Caco-2 (cell line): ENCODE measurements at regions not wholly inside any gene's neighbourhood (a gene's known extent, or its start where the extent isn't known, plus 50 kb on each side); places are given as distances from the start of the nearest gene placed in this dataset.

Experiments
- BruUV-seq: library from RNA; stranded (reverse); fragments of 400-500 nt; replicated peaks from 2 replicates; lab custom pipeline; 2021; lab: Mats Ljungman, UMichigan
- CTCF ChIA-PET: fragments of 300-600 bp; sonication (Branson Sonifier 250); formaldehyde crosslinking; loops from one replicate; lab custom pipeline; 2022; ENCODE audit warnings: antibody characterized with exemption; lab: Charles Lee
- POLR2A ChIA-PET: fragments of 300-600 bp; sonication (Branson Sonifier 250); formaldehyde crosslinking; loops from one replicate; lab custom pipeline; 2022; ENCODE audit warnings: antibody characterized with exemption; lab: Charles Lee
- DNase-seq, 2 experiments: peaks; one replicate each; pipeline versions ENCODE4 v3.0.0 to v3.0.0-alpha.2; 2020 to 2022
- H3K27me3 ChIP-seq: replicated peaks from 2 replicates; pipeline ENCODE4 v1.6.0; 2011; ENCODE audit warnings: low read length; ENCODE audit not compliant: control insufficient read depth, insufficient read depth
- H3K36me3 ChIP-seq: 2 replicates; pipeline ENCODE4 v1.5.1; 2011; ENCODE audit warnings: low read length; ENCODE audit not compliant: control insufficient read depth, insufficient read depth
- H3K4me1 ChIP-seq: fragments of 250-450 bp; sonication (Bioruptor Pico); 2 replicates; pipeline ENCODE4 v1.5.1; 2020; ENCODE audit warnings: mild to moderate bottlenecking
- H3K4me3 ChIP-seq: 2 replicates; pipeline ENCODE4 v1.5.1; 2011; ENCODE audit warnings: low read depth, mild to moderate bottlenecking, control low read depth, low read length
- H3K9me3 ChIP-seq: fragments of 250-450 bp; sonication (Bioruptor Pico); 2 replicates; pipeline ENCODE4 v1.5.1; 2020; ENCODE audit warnings: mild to moderate bottlenecking, moderate library complexity
- H3K27ac Mint-ChIP-seq: one replicate; pipeline ENCODE4 v1.8.0; 2022; ENCODE audit warnings: mixed read lengths; ENCODE audit not compliant: unreplicated experiment
- H3K27me3 Mint-ChIP-seq: one replicate; pipeline ENCODE4 v1.8.0; 2022; ENCODE audit warnings: mixed read lengths; ENCODE audit not compliant: insufficient read depth, unreplicated experiment
- H3K36me3 Mint-ChIP-seq: one replicate; pipeline ENCODE4 v1.8.0; 2022; ENCODE audit warnings: mild to moderate bottlenecking, mixed read lengths; ENCODE audit not compliant: insufficient read depth, unreplicated experiment
- H3K4me1 Mint-ChIP-seq: one replicate; pipeline ENCODE4 v1.8.0; 2022; ENCODE audit warnings: low read depth, mixed read lengths; ENCODE audit not compliant: unreplicated experiment
- H3K4me3 Mint-ChIP-seq: one replicate; pipeline ENCODE4 v1.8.0; 2022; ENCODE audit warnings: mild to moderate bottlenecking, moderate library complexity, mixed read lengths; ENCODE audit not compliant: unreplicated experiment
- H3K9me3 Mint-ChIP-seq: one replicate; pipeline ENCODE4 v1.8.0; 2022; ENCODE audit warnings: mixed read lengths; ENCODE audit not compliant: unreplicated experiment
- intact Hi-C: fragments of 100-400 bp; cut with micrococcal nuclease; formaldehyde crosslinking; loops from one replicate; pipeline ENCODE4 v1.10.0; 2022; ENCODE audit not compliant: unreplicated experiment
- TF ChIP-seq, protein P1 (sequence below), 2 experiments: fragments of 200-600 bp in 1 of 2; IDR thresholded peaks; 1 replicate in 1 of 2; 2 replicates in 1 of 2; pipeline versions ENCODE4 v1.5.1 to v1.8.0; 2011 to 2022; ENCODE audit warnings: antibody characterized with exemption in 1 of 2, control low read depth in 1 of 2, inconsistent platforms in 1 of 2, low read depth in 1 of 2, low read length in 1 of 2, mild to moderate bottlenecking in 1 of 2, moderate library complexity in 1 of 2; ENCODE audit not compliant: insufficient read depth in 1 of 2, severe bottlenecking in 1 of 2, unreplicated experiment in 1 of 2

DNA sequence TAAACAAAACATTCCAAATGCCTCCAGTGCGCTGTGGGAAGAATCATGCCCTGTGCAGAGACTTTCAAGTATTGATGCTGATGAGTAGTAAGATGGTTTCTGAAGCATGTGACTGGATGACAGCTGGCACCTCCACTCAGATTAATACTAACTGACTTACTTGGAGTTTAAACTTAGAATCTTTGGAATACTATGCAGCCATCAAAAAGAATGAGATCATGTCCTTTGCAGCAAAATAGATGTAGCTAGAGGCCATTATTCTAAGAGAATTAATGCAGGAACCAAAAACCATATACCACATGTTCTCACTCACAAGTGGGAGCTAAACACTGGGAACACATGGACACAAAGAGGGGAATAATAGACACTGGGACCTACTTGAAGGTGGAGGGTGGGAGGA is 73.8 kb upstream of the CHCHD3 start:
- no peaks in the 10 kb centered on the region for H3K36me3 Mint-ChIP-seq
- no peak overlapping the region for H3K27ac Mint-ChIP-seq
- Histone ChIP-seq H3K4me1 (no peaks in the 10 kb centered on the region), H3K4me3 (no peak overlapping the region), H3K27me3 (no peaks in the 10 kb centered on the region), H3K36me3 (no peaks in the 10 kb centered on the region), H3K9me3 (no peaks in the 10 kb centered on the region)
- ChIA-PET POLR2A (no interaction called here), CTCF (no interaction called here)
- peaks cover 5% of the 10 kb centered on the region for H3K27me3 Mint-ChIP-seq
- no peaks in the 10 kb centered on the region for H3K9me3 Mint-ChIP-seq
- TF ChIP-seq, protein P1, sequence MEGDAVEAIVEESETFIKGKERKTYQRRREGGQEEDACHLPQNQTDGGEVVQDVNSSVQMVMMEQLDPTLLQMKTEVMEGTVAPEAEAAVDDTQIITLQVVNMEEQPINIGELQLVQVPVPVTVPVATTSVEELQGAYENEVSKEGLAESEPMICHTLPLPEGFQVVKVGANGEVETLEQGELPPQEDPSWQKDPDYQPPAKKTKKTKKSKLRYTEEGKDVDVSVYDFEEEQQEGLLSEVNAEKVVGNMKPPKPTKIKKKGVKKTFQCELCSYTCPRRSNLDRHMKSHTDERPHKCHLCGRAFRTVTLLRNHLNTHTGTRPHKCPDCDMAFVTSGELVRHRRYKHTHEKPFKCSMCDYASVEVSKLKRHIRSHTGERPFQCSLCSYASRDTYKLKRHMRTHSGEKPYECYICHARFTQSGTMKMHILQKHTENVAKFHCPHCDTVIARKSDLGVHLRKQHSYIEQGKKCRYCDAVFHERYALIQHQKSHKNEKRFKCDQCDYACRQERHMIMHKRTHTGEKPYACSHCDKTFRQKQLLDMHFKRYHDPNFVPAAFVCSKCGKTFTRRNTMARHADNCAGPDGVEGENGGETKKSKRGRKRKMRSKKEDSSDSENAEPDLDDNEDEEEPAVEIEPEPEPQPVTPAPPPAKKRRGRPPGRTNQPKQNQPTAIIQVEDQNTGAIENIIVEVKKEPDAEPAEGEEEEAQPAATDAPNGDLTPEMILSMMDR (IDR thresholded peaks at IDR 0.05; ENCODE audit: insufficient read depth in 1 of 2, low read depth in 1 of 2, low read length in 1 of 2, severe bottlenecking in 1 of 2, unreplicated experiment in 1 of 2), result no peak
- BruUV-seq, result no TSS peak
- no peak for DNase-seq
- no peak overlapping the region for H3K4me3 Mint-ChIP-seq
- H3K4me1 Mint-ChIP-seq, result no peaks in the 10 kb centered on the region
- intact Hi-C loops, result no loop called here

DNA sequence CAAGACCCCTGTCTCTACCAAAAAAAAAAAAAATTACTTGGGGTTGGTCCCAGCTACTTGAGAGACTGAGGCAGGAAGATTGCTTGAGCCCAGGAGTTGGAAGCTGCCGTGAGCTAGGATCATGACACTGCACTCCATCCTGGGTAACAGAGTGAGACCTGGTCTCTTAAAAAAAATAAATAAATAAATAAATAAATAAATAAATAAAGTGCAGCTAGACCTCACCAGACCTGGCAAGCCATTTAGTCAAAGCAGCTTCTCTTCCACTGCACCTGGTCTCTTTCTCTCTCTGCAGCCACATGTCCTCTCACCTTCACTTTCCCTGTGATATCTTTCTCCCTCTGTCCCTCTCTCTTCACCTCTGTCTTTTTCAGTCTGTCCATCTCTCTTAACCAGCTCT is 75.2 kb upstream of the CHCHD3 start:
- intact Hi-C loops, result no loop called here
- H3K4me1 ChIP-seq, result no peaks in the 10 kb centered on the region
- ChIA-PET POLR2A (no interaction called here), CTCF (no interaction called here)
- no peaks in the 10 kb centered on the region for H3K36me3 ChIP-seq
- BruUV-seq, result no TSS peak
- no peaks in the 10 kb centered on the region for H3K9me3 Mint-ChIP-seq
- no peak overlapping the region for H3K4me3 ChIP-seq
- no peak overlapping the region for H3K27ac Mint-ChIP-seq
- H3K9me3 ChIP-seq, result no peaks in the 10 kb centered on the region
- no peaks in the 10 kb centered on the region for H3K27me3 ChIP-seq
- peaks cover 5% of the 10 kb centered on the region for H3K27me3 Mint-ChIP-seq
- DNase-seq, result no peak
- H3K36me3 Mint-ChIP-seq, result no peaks in the 10 kb centered on the region
- TF ChIP-seq, protein P1 (IDR thresholded peaks at IDR 0.05; ENCODE audit: insufficient read depth in 1 of 2, low read depth in 1 of 2, low read length in 1 of 2, severe bottlenecking in 1 of 2, unreplicated experiment in 1 of 2), result no peak
- H3K4me3 Mint-ChIP-seq, result no peak overlapping the region
- no peaks in the 10 kb centered on the region for H3K4me1 Mint-ChIP-seq

DNA sequence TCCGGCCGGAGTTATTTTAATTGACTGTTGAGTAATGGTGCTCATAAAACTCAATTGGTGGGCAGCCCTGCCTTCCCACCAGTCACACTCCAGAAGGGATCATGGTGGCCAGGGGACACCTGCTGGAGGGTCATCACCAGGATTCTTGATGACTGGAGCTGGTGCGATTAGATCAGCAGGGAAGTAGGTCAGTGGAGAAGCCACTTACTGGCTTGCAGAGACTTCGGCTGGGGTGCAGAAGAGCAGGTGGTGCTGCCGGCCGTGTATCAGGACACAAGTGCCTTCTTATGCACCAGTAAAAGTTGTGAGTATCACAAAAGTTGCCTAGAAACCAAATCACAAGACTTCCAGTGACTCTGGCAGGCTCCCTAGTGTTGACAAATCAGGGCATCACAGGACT is 82.6 kb upstream of the CHCHD3 start:
- Mint-ChIP-seq H3K36me3 (no peaks in the 10 kb centered on the region), H3K4me3 (no peak overlapping the region), H3K27me3 (peaks cover 10% of the 10 kb centered on the region), H3K27ac (no peak overlapping the region), H3K4me1 (peaks cover 2% of the 10 kb centered on the region), H3K9me3 (no peaks in the 10 kb centered on the region)
- Histone ChIP-seq H3K36me3 (no peaks in the 10 kb centered on the region), H3K9me3 (no peaks in the 10 kb centered on the region), H3K4me1 (no peaks in the 10 kb centered on the region), H3K27me3 (no peaks in the 10 kb centered on the region; the same call in 1 of the 2 replicates), H3K4me3 (no peak overlapping the region)
- no peak for DNase-seq
- ChIA-PET CTCF (no interaction called here), POLR2A (no interaction called here)
- TF ChIP-seq, protein P1 (IDR thresholded peaks at IDR 0.05; ENCODE audit: insufficient read depth in 1 of 2, low read depth in 1 of 2, low read length in 1 of 2, severe bottlenecking in 1 of 2, unreplicated experiment in 1 of 2), result no peak
- BruUV-seq, result no TSS peak
- intact Hi-C loops, result no loop called here
